Kidney epithelial cell (primary cell): ENCODE measurements at regions not wholly inside any gene's neighbourhood (a gene's known extent, or its start where the extent isn't known, plus 50 kb on each side); places are given as distances from the start of the nearest gene placed in this dataset.

Source experiments
- DNase-seq: peaks from one replicate; pipeline ENCODE4 v3.0.0-alpha.2; 2010; ENCODE audit warnings: low read depth
- H3K27me3 ChIP-seq: 2 replicates; pipeline ENCODE4 v1.6.0; 2011; ENCODE audit warnings: low read length; ENCODE audit not compliant: control insufficient read depth, insufficient read depth
- H3K36me3 ChIP-seq: 2 replicates; pipeline ENCODE4 v1.5.1; 2011; ENCODE audit warnings: low read length; ENCODE audit not compliant: control insufficient read depth, insufficient read depth
- H3K4me3 ChIP-seq: 2 replicates; pipeline ENCODE4 v1.5.1; 2011; ENCODE audit warnings: low read depth, mild to moderate bottlenecking, control low read depth, low read length
- CTCF ChIP-seq: IDR thresholded peaks from 2 replicates; pipeline ENCODE4 v1.5.1; 2011; ENCODE audit warnings: mild to moderate bottlenecking, moderate library complexity, low read length, control low read depth, inconsistent platforms; ENCODE audit not compliant: insufficient read depth, poor library complexity, severe bottlenecking

GRCh38 chr10:121667948-121668313 lies 69.7 kb upstream of the FGFR2 start:
- H3K27me3 ChIP-seq, result peaks cover 2% of the 10 kb centered on the region
- no peak for DNase-seq
- no peak for TF ChIP-seq CTCF
- H3K36me3 ChIP-seq, result no peaks in the 10 kb centered on the region
- H3K4me3 ChIP-seq, result no peak overlapping the region

- no peak for TF ChIP-seq CTCF
- no peak for DNase-seq
- no peak overlapping the region for H3K4me3 ChIP-seq
- peaks cover 2% of the 10 kb centered on the region for H3K27me3 ChIP-seq
- no peaks in the 10 kb centered on the region for H3K36me3 ChIP-seq
These were observed 67.6 kb upstream of the FGFR2 start for GRCh38 chr10:121665809-121666208.

- H3K4me3 ChIP-seq, result no peak overlapping the region
- TF ChIP-seq CTCF, result no peak
- no peaks in the 10 kb centered on the region for H3K36me3 ChIP-seq
- DNase-seq, result no peak
- H3K27me3 ChIP-seq, result peaks cover 2% of the 10 kb centered on the region
These were observed 66.4 kb upstream of the FGFR2 start for GRCh38 chr10:121664671-121665070.

DNA sequence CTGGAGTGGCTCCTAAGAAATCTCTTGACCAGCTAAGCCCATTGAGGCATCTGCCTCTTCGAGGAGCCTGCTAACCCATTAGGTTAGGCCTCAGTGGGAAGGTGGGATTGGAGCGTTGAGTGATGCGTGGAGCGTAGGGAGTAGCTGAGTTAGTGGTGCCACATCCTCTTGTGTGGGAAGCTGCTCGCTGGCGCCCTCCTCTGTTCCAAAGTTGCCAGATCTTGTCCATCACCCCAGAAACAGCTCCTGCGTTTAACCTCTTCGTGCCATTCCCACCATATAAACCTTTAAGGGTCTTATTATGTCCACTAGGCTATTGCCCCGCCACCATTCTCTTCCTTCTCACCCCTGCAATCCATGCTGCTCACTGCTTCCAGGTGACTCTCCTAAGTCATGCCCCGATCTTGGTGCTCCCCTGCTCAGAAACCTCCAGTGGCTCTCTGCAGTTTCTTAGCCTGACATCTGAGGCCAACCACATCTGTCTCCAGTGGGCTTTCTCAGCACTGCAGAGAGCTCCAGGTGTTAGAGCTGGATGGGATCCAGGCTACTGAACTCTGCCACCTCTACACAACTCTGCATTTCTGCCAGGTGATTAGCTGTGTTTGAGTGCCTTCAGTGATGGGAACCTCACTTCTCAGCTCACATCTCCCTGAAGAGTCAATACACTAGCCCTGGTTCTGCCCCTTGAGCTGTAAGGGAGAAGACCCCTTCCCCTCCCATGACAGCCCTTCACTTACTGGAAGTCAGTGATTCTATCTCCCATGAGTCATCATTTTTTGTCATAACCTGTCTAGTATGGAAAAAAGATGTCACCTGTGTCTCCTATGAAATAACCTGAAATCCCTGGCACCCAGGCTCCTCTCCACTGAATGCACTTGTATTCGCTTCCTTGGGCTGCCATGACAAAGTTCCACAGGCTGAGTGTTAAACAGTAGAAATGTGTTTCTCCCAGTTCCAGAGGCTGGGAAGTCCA lies 65.0 kb upstream of the FGFR2 start:
- TF ChIP-seq CTCF, result peak; percentile 33
- Histone ChIP-seq H3K4me3 (no peak overlapping the region), H3K27me3 (peaks cover 2% of the 10 kb centered on the region), H3K36me3 (no peaks in the 10 kb centered on the region)
- DNase-seq, result no peak

- H3K36me3 ChIP-seq, result no peaks in the 10 kb centered on the region
- no peak overlapping the region for H3K4me3 ChIP-seq
- peaks cover 2% of the 10 kb centered on the region for H3K27me3 ChIP-seq
- TF ChIP-seq CTCF, result no peak
- DNase-seq, result no peak
These were observed 64.3 kb upstream of the FGFR2 start for GRCh38 chr10:121662531-121662930.

GRCh38 chr10:121661451-121661851 lies 63.2 kb upstream of the FGFR2 start:
- TF ChIP-seq CTCF, result no peak
- no peak for DNase-seq
- H3K27me3 ChIP-seq, result no peaks in the 10 kb centered on the region
- H3K4me3 ChIP-seq, result no peak overlapping the region
- no peaks in the 10 kb centered on the region for H3K36me3 ChIP-seq
